Sciatic nerve (tissue), 2 donors: ENCODE measurements at regions not wholly inside any gene's neighbourhood (a gene's known extent, or its start where the extent isn't known, plus 50 kb on each side); places are given as distances from the start of the nearest gene placed in this dataset.

Experiments used
- ATAC-seq: fragments of 200-7000 bp; cut with Tn5 transposase; one replicate; pipeline ENCODE4 v1.9.1; 2020; ENCODE audit warnings: mild to moderate bottlenecking, moderate library complexity
- DNase-seq: peaks from one replicate; pipeline ENCODE4 v3.0.0-alpha.2; 2020; ENCODE audit warnings: low spot score
- intact Hi-C: fragments of 100-400 bp; cut with DNase I; formaldehyde crosslinking; loops from one replicate; pipeline ENCODE4 v1.14.2; 2022
- donor health status: DM: no; HTN: no; CAD: no.
- donor health status: DM: no; HTN: no; CAD: no.

DNA sequence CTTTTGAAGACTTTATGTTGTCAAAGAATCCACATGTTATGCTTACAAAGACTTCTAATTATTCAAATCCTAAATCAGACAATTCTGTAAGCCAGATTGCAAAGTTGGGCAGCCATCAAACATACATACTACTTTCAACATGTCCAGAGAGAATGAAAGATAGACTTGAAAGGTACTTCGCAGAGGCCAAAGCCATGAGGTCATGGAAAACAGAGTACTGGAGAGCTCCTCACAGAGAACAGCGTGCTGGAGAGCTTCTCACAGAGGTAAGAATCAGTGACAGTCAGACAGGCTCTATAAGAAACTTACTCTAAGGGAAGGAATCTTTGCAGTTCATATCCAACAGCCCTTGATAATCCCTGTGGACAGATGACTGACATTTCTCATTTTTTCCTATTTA lies 400.2 kb downstream of the GJA1 start:
- DNase-seq = no peak
- ATAC-seq = no peak
- intact Hi-C loops = no loop called here

DNA sequence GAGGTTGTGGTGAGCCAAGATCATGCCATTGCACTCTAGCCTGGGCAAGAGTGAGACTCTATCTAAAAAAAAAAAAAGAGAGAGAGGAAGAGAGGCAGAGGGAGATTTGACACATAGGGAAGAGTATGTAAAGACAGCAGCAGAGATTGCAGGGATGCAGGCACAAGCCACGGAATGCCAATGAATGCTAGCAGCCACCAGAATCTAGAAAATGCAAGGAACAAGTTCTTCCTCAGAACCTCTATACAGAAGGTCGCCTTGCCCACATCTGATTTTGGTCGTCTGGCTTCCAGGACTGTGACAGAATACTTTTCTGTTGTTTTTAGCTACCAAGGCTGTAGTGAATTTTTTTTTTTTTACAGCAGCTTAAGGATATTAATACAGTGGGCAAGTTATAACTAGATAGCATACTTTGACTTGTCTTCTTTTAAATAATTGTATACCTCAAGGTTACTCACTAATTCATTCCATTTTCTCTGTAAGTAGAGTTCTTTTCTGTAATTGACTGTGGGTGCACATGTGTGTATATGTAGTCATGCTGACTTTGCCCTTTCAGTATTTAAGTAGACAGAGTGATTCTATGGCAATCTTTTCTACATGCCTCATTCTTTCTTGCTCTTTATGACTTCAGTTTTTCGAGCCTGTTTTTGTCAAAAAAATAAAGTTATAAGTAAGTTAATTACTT lies 402.2 kb downstream of the GJA1 start:
- ATAC-seq = no peak
- intact Hi-C loops = no loop called here
- DNase-seq = no peak

DNA sequence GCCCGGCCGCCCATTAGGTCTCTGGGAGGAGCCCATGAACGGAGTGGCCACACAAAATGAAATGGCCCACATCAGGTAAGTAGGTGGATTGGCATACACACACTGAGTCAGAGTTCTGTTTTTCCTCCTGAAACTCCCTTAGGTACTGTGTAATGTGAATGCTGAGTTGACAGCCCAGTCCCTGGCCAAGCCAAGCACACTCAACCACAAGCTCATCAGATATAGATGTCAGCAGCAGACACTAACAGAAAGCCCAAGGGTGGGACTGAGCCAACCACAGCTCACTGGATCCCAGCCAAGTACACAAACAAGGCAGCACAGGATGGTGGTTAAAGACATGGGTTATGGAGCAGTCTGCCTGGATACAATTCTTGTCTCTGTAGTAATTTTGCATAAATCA lies 403.4 kb downstream of the GJA1 start:
- intact Hi-C loops = no loop called here
- ATAC-seq (peak; percentile 13), DNase-seq (no peak)

DNA sequence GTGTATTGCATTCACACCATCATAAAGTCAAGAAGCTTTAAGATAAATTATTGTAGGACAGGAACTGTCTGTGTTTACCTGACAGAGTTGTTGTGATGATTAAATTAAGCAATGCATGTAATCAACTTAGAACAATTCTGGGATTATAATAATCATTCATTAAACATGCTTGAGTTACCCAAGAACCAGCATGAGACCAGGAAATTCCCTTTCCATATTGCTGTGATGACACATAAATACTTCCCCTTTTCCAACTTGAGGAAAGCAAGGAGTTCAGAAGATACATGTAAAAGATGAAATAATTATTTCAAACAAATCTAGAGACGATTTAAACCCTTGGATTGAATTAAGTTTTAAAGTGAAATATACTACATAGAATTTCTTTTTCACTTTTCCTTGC lies 404.4 kb downstream of the GJA1 start:
- ATAC-seq = no peak
- intact Hi-C loops = no loop called here
- no peak for DNase-seq

DNA sequence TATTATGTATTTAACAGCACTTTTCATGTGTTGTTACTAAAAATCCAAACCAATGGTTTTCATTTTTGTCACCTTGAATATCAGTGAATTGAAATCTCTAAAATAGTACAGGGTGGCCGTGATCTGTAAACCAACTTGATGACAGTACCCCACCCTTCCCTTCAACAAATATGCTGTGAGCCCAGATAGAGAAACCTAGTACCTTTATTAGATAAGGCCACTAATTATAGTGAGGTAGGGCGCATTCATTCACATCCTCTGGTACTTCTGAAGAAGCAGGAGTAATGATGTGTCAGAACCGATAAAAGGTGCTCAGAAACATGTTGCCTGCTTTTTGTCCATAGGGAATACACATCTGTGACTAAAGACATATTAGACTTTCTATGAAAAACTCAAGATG lies 409.5 kb downstream of the GJA1 start:
- intact Hi-C loops = no loop called here

DNA sequence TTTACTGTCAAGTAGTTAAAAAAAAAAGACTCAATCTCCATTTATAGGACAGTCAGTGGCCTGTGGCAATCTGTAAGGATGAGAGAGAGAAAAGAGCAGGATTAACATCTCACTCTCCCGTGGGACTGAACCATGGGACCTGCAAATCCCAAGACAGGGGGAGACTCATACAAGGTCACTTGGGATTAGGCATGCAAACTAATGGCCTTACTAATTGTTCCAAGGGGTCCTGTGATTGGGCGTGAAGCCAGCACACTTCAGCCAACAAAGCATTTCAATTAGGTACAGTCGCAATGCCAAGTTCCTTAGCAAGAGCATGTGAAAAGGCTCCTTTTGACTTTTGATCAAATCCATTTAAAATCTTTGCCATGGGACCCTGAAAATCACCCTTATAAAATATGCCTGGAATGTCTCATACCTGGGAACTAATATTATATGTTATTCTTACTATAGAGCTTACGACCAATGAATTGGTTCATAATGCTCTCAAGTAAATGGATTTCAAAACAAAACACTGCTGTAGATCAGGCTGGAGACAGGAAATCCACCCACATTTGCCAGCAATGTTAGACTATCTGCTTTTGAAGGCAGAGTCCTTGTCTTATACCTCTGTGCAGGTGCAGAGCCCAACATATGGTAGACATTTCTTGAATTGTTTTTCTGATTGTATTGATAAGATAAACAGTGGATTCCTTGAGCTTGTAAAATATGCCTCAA lies 412.5 kb downstream of the GJA1 start:
- no peak for ATAC-seq
- DNase-seq = no peak
- intact Hi-C loops = no loop called here

More for the DNA sequence above, 409.5 kb downstream of the GJA1 start:
- ATAC-seq = no peak
- no peak for DNase-seq

DNA sequence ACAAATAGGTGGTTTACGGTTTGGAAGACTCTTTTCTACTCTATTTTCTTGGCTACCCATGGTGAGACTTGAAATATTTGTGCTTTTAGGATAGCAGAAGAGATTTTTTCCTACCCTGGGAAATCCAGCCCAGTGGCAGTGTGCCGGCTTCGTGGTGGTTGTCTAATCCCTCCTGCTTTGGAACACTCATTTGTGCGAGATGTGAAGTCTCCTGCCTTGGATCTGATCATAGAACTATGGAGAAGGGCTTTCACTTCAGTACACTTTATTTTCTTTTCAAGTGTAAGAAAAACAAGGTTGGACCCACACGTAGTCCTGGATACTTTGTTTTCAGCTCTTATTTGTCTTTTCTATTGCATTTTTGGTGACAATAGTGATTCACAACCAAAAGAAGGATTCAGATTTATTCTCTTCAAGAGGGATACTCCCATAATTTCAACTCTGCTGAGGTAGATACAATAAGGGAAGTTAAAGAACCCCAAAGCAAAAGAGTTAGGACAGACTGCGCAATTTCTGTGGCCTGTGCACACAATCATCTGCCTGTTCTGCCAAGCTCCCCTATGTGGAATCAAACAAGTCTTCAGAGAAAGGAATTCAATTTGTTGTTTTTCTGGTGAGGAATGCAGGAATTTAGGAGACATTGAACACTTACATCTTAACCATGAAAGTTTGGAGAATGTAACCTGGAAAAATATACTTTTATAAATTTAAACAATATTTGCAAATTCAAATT lies 413.2 kb downstream of the GJA1 start:
- intact Hi-C loops = no loop called here
- DNase-seq = no peak
- no peak for ATAC-seq

DNA sequence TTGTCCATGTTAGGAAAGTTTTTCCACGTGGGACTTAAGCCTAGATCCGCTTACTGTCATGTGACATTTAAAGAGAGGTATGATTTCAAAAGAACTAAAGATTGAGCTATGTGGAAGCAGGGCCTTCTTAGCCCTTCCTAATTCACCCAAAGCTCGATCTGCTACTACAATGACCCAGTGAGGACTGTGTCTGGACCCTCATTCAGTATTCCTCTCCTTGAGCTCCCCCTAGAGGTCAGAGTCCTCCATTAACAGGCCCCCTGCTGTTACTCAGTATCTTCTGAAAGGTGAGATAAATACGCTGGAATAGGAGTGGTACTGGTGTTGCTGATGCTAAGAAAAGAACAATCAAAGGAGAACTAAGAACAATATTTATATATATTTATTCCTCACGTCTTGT lies 414.0 kb downstream of the GJA1 start:
- DNase-seq = peak; percentile 66
- peak; percentile 88 for ATAC-seq
- intact Hi-C loops = no loop called here

DNA sequence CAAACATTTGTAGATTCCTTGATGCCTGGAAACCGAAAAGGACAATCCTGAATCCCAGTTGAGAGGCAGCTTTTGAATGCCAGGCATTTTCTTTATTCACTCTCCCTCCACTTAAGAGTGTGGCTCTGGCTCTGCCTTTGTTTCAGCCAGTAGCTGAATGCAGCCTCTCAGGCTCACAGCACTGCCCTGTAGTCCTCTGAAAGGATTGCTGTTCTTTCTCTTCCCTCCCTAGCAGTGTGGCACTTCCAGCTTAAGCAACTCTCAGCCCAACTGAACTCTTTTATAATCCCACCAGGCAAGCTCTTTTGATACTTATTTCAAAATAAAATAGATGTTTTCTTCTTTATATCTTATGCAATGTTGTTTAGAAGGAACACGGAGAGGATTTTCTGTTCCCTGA lies 415.6 kb downstream of the GJA1 start:
- DNase-seq (no peak), ATAC-seq (peak; percentile 81)
- intact Hi-C loops = no loop called here

DNA sequence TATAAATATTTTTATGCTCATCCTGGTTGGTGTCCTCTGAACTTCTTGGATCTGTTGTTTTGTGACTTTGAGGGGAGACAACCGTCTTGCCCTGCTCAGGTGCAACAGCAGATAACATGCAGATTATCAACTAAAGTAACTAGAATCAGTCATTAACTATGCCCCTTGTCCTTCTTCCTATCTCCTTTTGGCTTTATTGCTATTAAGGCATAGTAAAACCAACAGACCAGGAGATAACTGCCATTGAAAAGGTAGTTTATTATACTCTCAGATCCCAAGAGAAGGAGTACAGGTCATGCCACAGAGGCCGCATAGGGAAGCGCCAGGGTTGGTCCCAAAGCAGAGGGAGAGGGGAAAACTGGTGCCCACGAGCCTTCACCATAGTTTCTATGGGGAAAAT lies 418.2 kb downstream of the GJA1 start:
- ATAC-seq (no peak), DNase-seq (no peak)
- intact Hi-C loops = no loop called here

DNA sequence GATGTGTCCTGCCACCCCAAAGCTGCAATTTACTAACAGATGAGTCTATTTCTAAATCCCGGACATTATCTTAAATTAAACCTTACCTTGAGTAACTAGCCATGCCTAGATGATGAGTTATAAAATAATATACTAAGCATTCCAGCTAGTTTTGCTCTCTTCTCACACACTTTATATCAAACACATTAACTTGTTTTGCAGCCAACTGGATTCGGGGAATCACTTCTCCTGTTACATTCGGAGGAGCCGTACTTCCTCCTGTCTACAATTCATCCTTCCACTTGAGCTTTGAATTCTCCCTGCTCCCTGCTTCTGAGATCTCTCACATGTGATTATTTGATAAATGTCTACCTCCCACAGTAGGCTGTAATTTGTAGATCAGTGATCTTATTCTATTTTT lies 420.1 kb downstream of the GJA1 start:
- ATAC-seq (no peak), DNase-seq (no peak)
- intact Hi-C loops = no loop called here

DNA sequence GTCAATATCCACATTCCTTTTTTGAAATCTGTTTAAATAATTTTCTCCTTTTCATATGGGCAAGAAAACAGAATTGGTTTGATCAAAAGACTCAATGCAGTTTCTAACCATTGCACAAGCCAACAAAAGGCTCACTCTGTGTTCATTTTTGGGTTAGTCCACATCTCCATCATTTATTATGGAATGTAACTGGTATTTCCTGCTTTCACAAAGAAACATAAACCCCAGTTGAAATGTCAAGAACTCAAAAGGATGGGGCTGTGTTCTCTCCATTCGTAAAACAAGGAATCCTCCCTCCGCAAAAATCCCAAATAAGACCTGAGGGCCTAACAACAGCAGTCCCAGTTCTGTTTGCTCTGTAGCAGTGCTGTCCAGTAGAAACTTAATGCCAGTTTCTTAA lies 420.9 kb downstream of the GJA1 start:
- intact Hi-C loops = no loop called here
- DNase-seq (no peak), ATAC-seq (no peak)

DNA sequence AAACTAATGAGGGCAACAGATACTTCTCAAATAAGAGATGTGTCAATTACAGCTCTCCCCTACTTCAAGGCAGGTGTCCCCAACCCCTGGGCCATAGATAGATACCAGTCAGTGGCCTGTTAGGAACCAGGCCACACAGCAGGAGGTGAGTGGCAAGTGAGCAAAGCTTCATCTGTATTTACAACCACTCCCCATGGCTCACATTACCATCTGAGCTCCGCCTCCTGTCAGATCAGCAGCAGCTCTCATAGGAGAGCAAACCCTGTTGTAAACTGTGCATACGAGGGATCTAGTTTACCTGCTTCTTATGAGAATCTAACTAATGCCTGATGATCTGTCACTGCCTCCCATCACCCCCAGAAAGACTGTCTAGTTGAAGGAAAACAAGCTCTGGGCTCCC lies 422.1 kb downstream of the GJA1 start:
- no peak for ATAC-seq
- DNase-seq = no peak
- intact Hi-C loops = no loop called here

DNA sequence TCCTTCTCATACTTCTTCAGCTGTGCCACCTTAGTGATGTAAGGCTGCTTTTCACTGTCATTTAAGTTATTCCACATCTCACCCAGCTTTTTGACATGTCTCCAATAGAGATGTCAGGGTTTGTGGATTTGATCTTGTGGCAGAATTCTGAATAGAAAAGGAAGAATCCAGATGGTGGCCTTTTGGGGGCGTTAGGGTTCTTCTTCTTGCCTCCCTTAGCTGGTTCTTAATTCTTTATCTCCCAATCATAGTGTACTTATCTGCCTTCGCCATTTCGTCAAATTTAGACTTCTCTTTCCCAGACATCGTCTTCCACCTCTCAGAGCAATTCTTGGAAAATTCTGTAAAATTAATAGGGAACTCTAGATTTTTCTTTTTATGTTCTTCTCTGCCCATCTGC lies 422.9 kb downstream of the GJA1 start:
- intact Hi-C loops = no loop called here

DNA sequence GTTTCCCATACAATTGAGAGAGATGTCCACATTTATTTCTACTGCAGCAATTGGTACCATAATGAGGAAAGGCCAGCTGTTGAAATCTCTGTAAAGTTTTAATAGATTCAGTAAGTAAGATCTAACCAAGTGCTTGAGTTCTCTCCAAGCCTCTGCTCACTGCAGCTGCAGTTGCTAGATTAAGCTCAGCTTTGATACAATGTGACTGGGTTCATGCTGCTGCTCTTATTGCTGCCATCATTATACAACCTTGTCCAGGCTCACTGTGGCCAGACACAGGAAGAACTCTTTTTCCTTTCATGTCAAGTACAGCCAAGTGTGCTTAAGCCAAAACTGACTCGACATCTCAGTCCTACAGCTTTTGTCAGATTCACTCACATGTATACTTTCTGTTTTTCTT lies 423.5 kb downstream of the GJA1 start:
- intact Hi-C loops = no loop called here
- ATAC-seq (no peak), DNase-seq (no peak)

More for the DNA sequence above, 422.9 kb downstream of the GJA1 start:
- no peak for ATAC-seq
- no peak for DNase-seq

DNA sequence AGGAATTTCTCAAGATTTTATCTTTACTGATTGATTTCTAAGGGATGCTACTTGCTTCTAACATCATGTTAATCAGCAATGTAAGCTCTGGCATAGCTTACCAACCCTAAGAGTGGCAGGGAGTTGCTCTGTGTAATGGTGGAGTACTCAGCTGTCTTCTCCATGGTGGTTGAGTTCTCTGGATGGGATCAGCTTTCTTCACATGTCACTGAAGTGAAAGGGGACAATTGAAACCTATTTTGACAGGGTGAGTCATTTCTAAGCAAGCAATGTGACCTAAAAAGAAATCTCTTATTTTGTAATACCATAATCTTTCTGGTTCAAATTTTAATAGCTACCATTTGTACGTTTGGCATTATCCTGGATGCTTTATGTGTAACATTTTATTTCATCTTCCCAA lies 430.4 kb downstream of the GJA1 start:
- DNase-seq (no peak), ATAC-seq (no peak)
- intact Hi-C loops = no loop called here

DNA sequence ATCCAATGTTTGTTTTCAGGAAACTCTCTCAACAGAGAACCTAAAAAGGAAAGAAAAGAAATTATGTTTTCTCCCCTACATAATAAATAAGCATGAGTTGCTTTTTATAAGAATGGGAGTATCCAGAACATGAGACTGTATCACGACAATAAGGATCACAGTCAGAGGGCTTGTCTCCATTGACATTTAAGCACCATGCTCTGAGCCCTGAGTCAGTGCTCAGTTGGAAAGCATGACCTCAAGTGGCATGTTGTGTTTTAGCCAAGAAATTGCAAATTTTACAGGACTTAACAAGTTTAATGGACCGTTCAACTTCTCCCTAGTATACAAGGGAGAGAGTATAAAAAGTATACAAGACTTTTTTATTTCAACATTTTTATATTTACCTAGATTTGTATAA lies 431.6 kb downstream of the GJA1 start:
- intact Hi-C loops = no loop called here
- DNase-seq (no peak), ATAC-seq (no peak)

DNA sequence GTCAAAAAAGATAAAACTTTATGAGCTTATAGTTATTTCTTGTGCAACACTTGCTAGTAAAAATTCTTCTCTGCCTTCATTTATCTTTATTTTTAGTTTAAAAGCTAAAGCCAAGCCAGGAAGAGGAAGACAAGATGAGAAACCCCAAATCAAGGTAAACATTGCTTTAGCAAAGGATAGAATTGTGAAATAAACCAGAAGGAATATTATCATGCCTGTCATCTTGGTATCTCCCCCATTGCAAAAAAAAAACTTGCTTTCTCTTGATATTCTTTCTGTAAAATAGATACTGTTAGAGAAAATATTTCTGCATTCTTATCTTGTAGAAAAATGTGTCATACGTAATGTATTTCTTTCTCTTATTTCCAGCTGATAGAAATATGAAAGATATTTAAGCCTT lies 432.8 kb downstream of the GJA1 start:
- DNase-seq (no peak), ATAC-seq (no peak)
- intact Hi-C loops = no loop called here

DNA sequence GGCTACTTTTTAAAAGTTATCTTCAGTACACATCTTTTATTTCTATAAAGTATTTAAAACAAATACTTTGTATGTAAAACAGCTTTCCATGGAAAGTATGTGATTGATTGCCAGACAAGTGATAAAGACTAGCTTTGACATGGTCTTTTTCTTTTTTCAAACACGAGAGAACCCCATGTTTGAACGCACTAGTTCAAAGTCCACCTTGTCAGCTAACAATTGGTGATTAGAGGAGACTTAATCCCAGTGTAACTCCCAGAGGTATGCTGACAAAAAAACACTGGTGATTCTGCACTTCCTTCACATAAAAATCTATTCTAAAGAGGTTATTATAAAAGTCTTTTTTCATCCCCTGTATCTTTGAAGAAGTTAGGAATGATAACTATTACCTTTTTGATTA lies 438.1 kb downstream of the GJA1 start:
- DNase-seq (no peak), ATAC-seq (no peak)
- intact Hi-C loops = no loop called here

DNA sequence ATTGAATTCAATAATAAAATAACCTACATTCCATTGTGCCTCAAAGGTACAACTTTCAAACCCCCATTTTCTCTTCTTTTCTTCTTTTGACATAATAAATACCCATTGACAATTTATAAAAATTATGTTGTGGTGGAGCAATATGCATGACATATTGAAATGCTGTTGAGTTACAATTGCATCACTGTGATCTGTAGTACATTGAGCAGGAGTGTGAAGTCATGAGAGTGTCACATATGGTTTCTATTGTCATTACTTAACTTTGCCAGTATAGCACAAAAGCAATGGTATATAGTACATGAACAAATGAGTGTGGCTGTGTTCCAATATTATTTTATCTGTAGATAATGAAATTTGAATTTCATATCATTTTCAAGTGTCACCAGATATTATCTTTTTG lies 441.3 kb downstream of the GJA1 start:
- no peak for ATAC-seq
- DNase-seq = no peak

More for the DNA sequence above, 441.3 kb downstream of the GJA1 start:
- intact Hi-C loops = no loop called here
